Activated CD4-positive, alpha-beta T cell treated with anti-CD3 and anti-CD28 coated beads, Interleukin-2, Interleukin-6, amounts not matched to agents 100 ng/mL and 50 ng/mL, durations not matched to agents 16 hours and 8 hours (primary cell): ENCODE measurements at regions not wholly inside any gene's neighbourhood (a gene's known extent, or its start where the extent isn't known, plus 50 kb on each side); places are given as distances from the start of the nearest gene placed in this dataset.
"Not testable (repeated sequence)": the region's sequence is repeated elsewhere in the genome, so short reads cannot be mapped to it uniquely, and the experiment has no call there.

Experiments used
- DNase-seq: peaks from one replicate; pipeline ENCODE4 v3.0.0-alpha.2; 2020

GRCh38 chr4:130901321-130901720, 1805.4 kb downstream of the C4orf33 start:
- DNase-seq = no peak

GRCh38 chr4:130922955-130923354, 1827.0 kb downstream of the C4orf33 start:
- DNase-seq = no peak

GRCh38 chr4:130955520-130955919, 1859.6 kb downstream of the C4orf33 start:
- DNase-seq = no peak

- no peak for DNase-seq
Measured at GRCh38 chr4:130985371-130985770, 1889.4 kb downstream of the C4orf33 start.

GRCh38 chr4:130995988-130996387, 1900.0 kb downstream of the C4orf33 start:
- no peak for DNase-seq

GRCh38 chr4:131001371-131001770, 1905.4 kb downstream of the C4orf33 start:
- no peak for DNase-seq

GRCh38 chr4:131002132-131002531, 1906.2 kb downstream of the C4orf33 start:
- no peak for DNase-seq

GRCh38 chr4:131006388-131006787, 1910.4 kb downstream of the C4orf33 start:
- DNase-seq = no peak

- DNase-seq = not testable (repeated sequence)
Measured at GRCh38 chr4:131011961-131012360, 1916.0 kb downstream of the C4orf33 start.

- no peak for DNase-seq
Measured at GRCh38 chr4:131013226-131013625, 1917.3 kb downstream of the C4orf33 start.

- no peak for DNase-seq
Measured at GRCh38 chr4:131026771-131027170, 1930.8 kb downstream of the C4orf33 start.

GRCh38 chr4:131044368-131044767, 1948.4 kb downstream of the C4orf33 start:
- DNase-seq = no peak

- DNase-seq = no peak
Measured at GRCh38 chr4:131046821-131047220, 1950.9 kb downstream of the C4orf33 start.

GRCh38 chr4:131052646-131053045, 1956.7 kb downstream of the C4orf33 start:
- DNase-seq = no peak

- DNase-seq = no peak
Measured at GRCh38 chr4:131054489-131055019, 1958.6 kb downstream of the C4orf33 start.

GRCh38 chr4:131061734-131062133, 1965.8 kb downstream of the C4orf33 start:
- DNase-seq = no peak

- no peak for DNase-seq
Measured at GRCh38 chr4:131063878-131064277, 1967.9 kb downstream of the C4orf33 start.

GRCh38 chr4:131081069-131081468, 1985.1 kb downstream of the C4orf33 start:
- no peak for DNase-seq

GRCh38 chr4:131084997-131085396, 1989.0 kb downstream of the C4orf33 start:
- DNase-seq = no peak

GRCh38 chr4:131091896-131092295, 1995.9 kb downstream of the C4orf33 start:
- DNase-seq = no peak

GRCh38 chr4:131093303-131093702, 1997.4 kb downstream of the C4orf33 start:
- DNase-seq = no peak

- DNase-seq = no peak
Measured at GRCh38 chr4:131098976-131099375, 2003.0 kb downstream of the C4orf33 start.

GRCh38 chr4:131113273-131113672, 2017.3 kb downstream of the C4orf33 start:
- no peak for DNase-seq

GRCh38 chr4:131113704-131114103, 2017.8 kb downstream of the C4orf33 start:
- DNase-seq = no peak

- no peak for DNase-seq
Measured at GRCh38 chr4:131119661-131120060, 2023.7 kb downstream of the C4orf33 start.

GRCh38 chr4:131137196-131137595, 2011.9 kb upstream of the PCDH10 start:
- no peak for DNase-seq
